Nephron progenitor cell (in vitro differentiated cells): ENCODE measurements at regions not wholly inside any gene's neighbourhood (a gene's known extent, or its start where the extent isn't known, plus 50 kb on each side); places are given as distances from the start of the nearest gene placed in this dataset.

Experiments used
- DNase-seq: peaks from one replicate; pipeline ENCODE4 v3.0.0; 2021
- H3K27ac Mint-ChIP-seq: 2 replicates; pipeline ENCODE4 v1.8.0; 2021; ENCODE audit warnings: mild to moderate bottlenecking, moderate library complexity, mixed read lengths
- H3K27me3 Mint-ChIP-seq: 2 replicates; pipeline ENCODE4 v1.8.0; 2021; ENCODE audit warnings: mild to moderate bottlenecking, low read depth, mixed read lengths; ENCODE audit not compliant: poor library complexity
- H3K36me3 Mint-ChIP-seq: 2 replicates; pipeline ENCODE4 v1.8.0; 2021; ENCODE audit warnings: low read depth, mixed read lengths
- H3K4me1 Mint-ChIP-seq: 2 replicates; pipeline ENCODE4 v1.8.0; 2021; ENCODE audit warnings: mixed read lengths
- H3K4me3 Mint-ChIP-seq: 2 replicates; pipeline ENCODE4 v1.8.0; 2021; ENCODE audit warnings: mild to moderate bottlenecking, moderate library complexity, mixed read lengths
- H3K9me3 Mint-ChIP-seq: 2 replicates; pipeline ENCODE4 v1.8.0; 2021; ENCODE audit warnings: mild to moderate bottlenecking, moderate library complexity, mixed read lengths
- TF ChIP-seq, protein P1 (sequence below): fragments of 200-600 bp; sonication (generic); IDR thresholded peaks from 2 replicates; pipeline ENCODE4 v1.5.0; 2021; ENCODE audit warnings: antibody characterized with exemption

DNA sequence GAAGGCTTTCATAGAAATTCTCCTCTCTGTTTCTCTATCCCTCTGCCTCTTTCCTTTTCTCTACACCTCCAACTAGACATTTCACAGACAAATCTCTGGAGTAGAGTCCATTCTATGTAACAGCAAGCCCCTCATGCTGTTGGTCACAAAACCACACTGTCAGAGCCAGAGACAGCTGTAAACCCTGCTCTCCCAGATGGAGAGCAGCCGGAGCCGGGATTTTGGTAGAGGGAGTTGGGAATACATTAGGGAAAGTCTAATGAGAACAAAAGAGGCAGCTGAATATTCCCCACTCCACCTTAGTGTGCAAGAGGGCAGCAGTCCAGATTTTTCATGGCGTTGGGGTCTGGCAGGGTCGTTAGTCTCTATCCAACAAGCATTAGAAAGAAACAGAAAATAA lies 68.3 kb upstream of the EDN1 start:
- Mint-ChIP-seq H3K9me3 (no peaks in the 10 kb centered on the region), H3K27me3 (peaks cover 4% of the 10 kb centered on the region), H3K27ac (peak overlapping the region; percentile 8), H3K36me3 (no peaks in the 10 kb centered on the region), H3K4me1 (peaks cover 8% of the 10 kb centered on the region), H3K4me3 (no peak overlapping the region)
- DNase-seq: no peak
- TF ChIP-seq, protein P1, sequence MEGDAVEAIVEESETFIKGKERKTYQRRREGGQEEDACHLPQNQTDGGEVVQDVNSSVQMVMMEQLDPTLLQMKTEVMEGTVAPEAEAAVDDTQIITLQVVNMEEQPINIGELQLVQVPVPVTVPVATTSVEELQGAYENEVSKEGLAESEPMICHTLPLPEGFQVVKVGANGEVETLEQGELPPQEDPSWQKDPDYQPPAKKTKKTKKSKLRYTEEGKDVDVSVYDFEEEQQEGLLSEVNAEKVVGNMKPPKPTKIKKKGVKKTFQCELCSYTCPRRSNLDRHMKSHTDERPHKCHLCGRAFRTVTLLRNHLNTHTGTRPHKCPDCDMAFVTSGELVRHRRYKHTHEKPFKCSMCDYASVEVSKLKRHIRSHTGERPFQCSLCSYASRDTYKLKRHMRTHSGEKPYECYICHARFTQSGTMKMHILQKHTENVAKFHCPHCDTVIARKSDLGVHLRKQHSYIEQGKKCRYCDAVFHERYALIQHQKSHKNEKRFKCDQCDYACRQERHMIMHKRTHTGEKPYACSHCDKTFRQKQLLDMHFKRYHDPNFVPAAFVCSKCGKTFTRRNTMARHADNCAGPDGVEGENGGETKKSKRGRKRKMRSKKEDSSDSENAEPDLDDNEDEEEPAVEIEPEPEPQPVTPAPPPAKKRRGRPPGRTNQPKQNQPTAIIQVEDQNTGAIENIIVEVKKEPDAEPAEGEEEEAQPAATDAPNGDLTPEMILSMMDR: no peak

DNA sequence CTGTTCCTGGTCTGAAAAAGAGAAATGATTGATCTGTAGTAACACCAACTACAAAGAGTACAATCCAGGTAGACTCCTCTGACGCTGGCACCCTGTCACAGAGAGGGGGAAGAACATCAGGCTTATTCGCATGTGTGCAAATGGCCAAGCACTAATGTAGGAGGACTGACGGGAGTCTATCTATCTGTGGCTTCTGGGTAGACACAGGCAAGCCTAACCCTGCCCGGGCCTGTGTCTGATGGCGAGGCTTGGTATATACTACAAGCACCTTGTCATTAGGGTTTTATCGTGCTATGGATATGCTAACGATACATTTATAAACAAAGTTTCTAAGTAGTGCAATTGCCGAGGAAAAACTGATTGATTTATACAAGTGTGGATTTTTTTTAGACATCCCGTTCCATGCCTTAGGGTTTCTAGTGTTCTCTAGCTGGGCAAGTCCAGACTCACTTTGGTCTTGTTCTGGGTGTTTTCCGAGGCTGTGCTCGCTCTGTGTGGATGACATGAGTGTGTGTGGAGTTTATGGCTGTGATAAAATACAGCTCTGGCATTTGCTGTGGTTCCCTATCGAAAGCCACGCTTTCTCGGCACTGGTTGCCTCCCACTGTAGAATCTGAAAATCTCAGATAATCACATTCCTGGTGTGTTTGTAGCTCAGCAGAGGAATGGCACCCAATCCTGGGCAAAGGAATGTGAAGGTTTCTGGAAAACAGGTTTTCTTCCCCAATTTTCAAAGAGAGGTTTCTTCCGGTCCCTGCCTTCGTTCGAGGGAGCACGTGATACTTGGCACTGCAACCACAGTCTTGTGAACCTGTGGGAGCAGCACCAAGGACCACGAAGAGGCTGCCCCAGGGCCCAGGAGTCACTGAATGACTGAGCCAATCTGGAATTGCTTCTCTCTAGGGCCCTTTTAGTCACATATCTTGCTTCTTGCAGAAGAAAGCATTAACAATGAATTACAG lies 67.5 kb upstream of the EDN1 start:
- Mint-ChIP-seq H3K4me1 (peaks cover 8% of the 10 kb centered on the region), H3K9me3 (no peaks in the 10 kb centered on the region), H3K27ac (peak overlapping the region; percentile 8), H3K4me3 (no peak overlapping the region), H3K36me3 (no peaks in the 10 kb centered on the region), H3K27me3 (peaks cover 7% of the 10 kb centered on the region)
- TF ChIP-seq, protein P1: no peak
- no peak for DNase-seq

DNA sequence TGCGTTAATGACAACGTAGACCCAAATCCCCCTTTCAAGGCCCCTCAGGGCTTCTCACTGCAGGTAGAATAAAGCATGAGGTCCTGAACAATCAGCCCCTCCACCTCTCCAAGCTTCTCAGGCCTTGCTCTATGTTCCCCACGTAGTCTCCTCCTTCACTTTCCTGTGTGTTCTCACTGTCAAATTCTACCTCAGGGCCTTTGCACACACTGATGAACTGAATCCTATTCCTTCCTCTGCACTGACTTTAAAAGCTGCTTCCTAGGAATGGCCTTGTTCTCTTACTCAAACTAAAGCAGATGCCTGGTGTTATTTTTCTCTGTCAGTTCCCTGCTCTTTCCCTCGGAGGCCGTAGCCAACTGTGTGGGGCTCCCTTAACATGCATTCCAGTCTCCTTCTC lies 66.8 kb upstream of the EDN1 start:
- no peaks in the 10 kb centered on the region for H3K36me3 Mint-ChIP-seq
- H3K27ac Mint-ChIP-seq: no peak overlapping the region
- DNase-seq: no peak
- H3K9me3 Mint-ChIP-seq: no peaks in the 10 kb centered on the region
- peaks cover 10% of the 10 kb centered on the region for H3K4me1 Mint-ChIP-seq
- peaks cover 7% of the 10 kb centered on the region for H3K27me3 Mint-ChIP-seq
- TF ChIP-seq, protein P1: no peak
- H3K4me3 Mint-ChIP-seq: no peak overlapping the region

DNA sequence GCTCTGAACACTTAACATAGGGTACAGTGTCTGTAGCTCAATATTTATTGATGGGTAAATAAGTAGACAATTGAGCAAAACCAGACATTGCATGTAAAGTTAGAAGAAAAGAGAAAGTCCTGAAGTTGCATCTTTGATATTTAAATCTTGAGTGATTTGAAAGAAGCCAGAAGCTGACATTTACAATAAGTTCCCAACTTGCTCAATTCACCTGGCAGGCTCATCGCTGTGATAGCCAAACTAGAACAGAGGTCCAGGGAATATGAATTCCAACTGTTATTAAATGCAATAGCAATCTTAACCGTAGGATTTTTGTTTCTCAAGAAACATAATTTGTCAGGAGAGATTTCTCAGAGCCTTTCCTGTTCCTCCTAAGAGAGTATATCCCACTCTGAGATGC lies 65.9 kb upstream of the EDN1 start:
- Mint-ChIP-seq H3K27ac (no peak overlapping the region), H3K4me1 (peaks cover 18% of the 10 kb centered on the region), H3K9me3 (no peaks in the 10 kb centered on the region), H3K4me3 (no peak overlapping the region), H3K27me3 (peaks cover 10% of the 10 kb centered on the region), H3K36me3 (no peaks in the 10 kb centered on the region)
- TF ChIP-seq, protein P1: no peak
- DNase-seq: no peak

DNA sequence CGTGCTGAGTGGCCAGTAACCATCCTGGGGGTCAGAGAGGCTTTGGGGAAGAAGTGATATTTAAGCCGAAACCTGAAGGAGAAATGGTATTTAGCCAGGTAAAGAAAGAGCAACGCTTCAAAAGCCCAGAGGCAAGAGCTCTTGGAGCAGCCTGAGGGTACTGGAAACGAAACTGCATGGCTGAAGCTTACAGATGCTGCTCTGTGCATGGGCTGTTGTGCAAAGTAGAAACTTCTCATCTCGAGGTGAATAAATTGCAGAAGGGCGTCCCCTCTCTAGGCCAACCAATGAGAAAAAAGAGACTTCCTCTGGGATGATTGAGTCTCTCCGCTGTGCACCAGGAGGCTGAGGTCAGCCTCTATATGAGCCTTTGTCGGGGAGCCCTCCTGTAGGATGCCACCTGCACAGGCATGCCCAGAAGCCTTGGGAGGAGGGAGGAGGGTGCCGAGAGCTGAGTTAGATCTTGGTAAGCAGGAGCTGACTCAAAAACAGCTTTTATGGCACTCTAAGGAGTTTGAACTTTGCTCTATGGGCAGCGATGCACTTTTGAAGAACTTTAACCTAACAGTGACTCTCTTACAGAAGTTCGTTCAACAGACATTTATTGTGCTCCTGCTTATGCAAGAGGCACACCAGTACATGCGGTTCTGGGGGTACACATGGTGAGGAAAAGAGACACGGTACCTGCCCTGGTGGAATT lies 61.6 kb upstream of the EDN1 start:
- Mint-ChIP-seq H3K27me3 (peaks cover 10% of the 10 kb centered on the region), H3K4me3 (no peak overlapping the region), H3K27ac (peak overlapping the region; percentile 87), H3K9me3 (no peaks in the 10 kb centered on the region), H3K36me3 (no peaks in the 10 kb centered on the region), H3K4me1 (peaks cover 15% of the 10 kb centered on the region)
- DNase-seq: no peak
- TF ChIP-seq, protein P1: no peak
